Naive thymus-derived CD4-positive, alpha-beta T cell (primary cell): ENCODE measurements at regions not wholly inside any gene's neighbourhood (a gene's known extent, or its start where the extent isn't known, plus 50 kb on each side); places are given as distances from the start of the nearest gene placed in this dataset.

Experiments used
- ATAC-seq: fragments of 150-1000 bp; cut with Tn5 transposase; 2 replicates; pipeline ENCODE4 v1.10.0; 2021; ENCODE audit warnings: mild to moderate bottlenecking, moderate library complexity
- CTCF ChIA-PET: fragments of 350-600 bp; sonication (Branson Sonifier 250); formaldehyde crosslinking; loops from one replicate; lab custom pipeline; 2021; ENCODE audit warnings: antibody characterized with exemption; lab: Charles Lee
- POLR2A ChIA-PET: fragments of 350-600 bp; sonication (Branson Sonifier 250); formaldehyde crosslinking; loops from one replicate; lab custom pipeline; 2021; ENCODE audit warnings: antibody characterized with exemption, inconsistent platforms; lab: Charles Lee
- DNase-seq, 9 donors: peaks; one replicate each; pipeline versions ENCODE4 v3.0.0 to v3.0.0-alpha.2; 2020 to 2022; ENCODE audit warnings: mixed read lengths in 1 of 9
- H3K27ac ChIP-seq: one replicate; pipeline ENCODE4 v1.7.0; 2013; ENCODE audit warnings: mild to moderate bottlenecking, low read depth, low read length, moderate library complexity
- H3K27me3 ChIP-seq, 2 donors: one replicate each; pipeline ENCODE4 v1.7.0; 2013; ENCODE audit warnings: low read length in 2 of 2, mild to moderate bottlenecking in 2 of 2, moderate library complexity in 2 of 2; ENCODE audit not compliant: control insufficient read depth in 2 of 2, insufficient read depth in 2 of 2
- H3K36me3 ChIP-seq, 3 experiments: 1 replicate in 2 of 3; 2 replicates in 1 of 3; pipeline ENCODE4 v1.7.0; 2013; ENCODE audit warnings: low read length in 3 of 3, mild to moderate bottlenecking in 3 of 3, moderate library complexity in 1 of 3; ENCODE audit not compliant: insufficient read depth in 3 of 3, control insufficient read depth in 2 of 3
- H3K4me1 ChIP-seq, 2 donors: one replicate each; pipeline ENCODE4 v1.7.0; 2013; ENCODE audit warnings: low read length in 2 of 2, mild to moderate bottlenecking in 2 of 2, moderate library complexity in 1 of 2; ENCODE audit not compliant: control insufficient read depth in 2 of 2, insufficient read depth in 2 of 2
- H3K4me3 ChIP-seq: 2 replicates; pipeline ENCODE4 v1.7.0; 2013; ENCODE audit warnings: mild to moderate bottlenecking, low read length
- H3K9me3 ChIP-seq, 3 experiments: 1 replicate in 2 of 3; 2 replicates in 1 of 3; pipeline ENCODE4 v1.7.0; 2013; ENCODE audit warnings: low read length in 3 of 3; ENCODE audit not compliant: control insufficient read depth in 2 of 3
- H3K27ac Mint-ChIP-seq, 9 donors: one replicate each; pipeline ENCODE4 v1.8.0; 2020 to 2022; ENCODE audit warnings: mixed read lengths in 9 of 9, mild to moderate bottlenecking in 8 of 9, moderate library complexity in 5 of 9, inconsistent platforms in 2 of 9
- H3K27me3 Mint-ChIP-seq, 5 donors: one replicate each; pipeline ENCODE4 v1.8.0; 2021 to 2022; ENCODE audit warnings: mixed read lengths in 5 of 5, mild to moderate bottlenecking in 1 of 5
- H3K36me3 Mint-ChIP-seq, 5 donors: one replicate each; pipeline ENCODE4 v1.8.0; 2020 to 2022; ENCODE audit warnings: mixed read lengths in 5 of 5, mild to moderate bottlenecking in 3 of 5, inconsistent platforms in 1 of 5
- H3K4me1 Mint-ChIP-seq, 7 donors: one replicate each; pipeline ENCODE4 v1.8.0; 2020 to 2022; ENCODE audit warnings: mixed read lengths in 7 of 7, mild to moderate bottlenecking in 3 of 7, inconsistent platforms in 1 of 7
- H3K4me3 Mint-ChIP-seq, 10 donors: one replicate each; pipeline ENCODE4 v1.8.0; 2020 to 2022; ENCODE audit warnings: mild to moderate bottlenecking in 10 of 10, mixed read lengths in 10 of 10, moderate library complexity in 6 of 10, inconsistent platforms in 2 of 10
- H3K9me3 Mint-ChIP-seq, 11 donors: one replicate each; pipeline ENCODE4 v1.8.0; 2020 to 2022; ENCODE audit warnings: mixed read lengths in 11 of 11, mild to moderate bottlenecking in 4 of 11, inconsistent platforms in 1 of 11, moderate library complexity in 1 of 11
- intact Hi-C, 2 donors: fragments of 100-400 bp; cut with micrococcal nuclease; formaldehyde crosslinking; loops; one replicate each; pipeline ENCODE4 v1.15.1; 2023

GRCh38 chr11:79672786-79673185 is 232.0 kb upstream of the TENM4 start:
- Histone ChIP-seq H3K27ac (no peak overlapping the region), H3K9me3 (no peaks in the 10 kb centered on the region), H3K4me3 (no peak overlapping the region), H3K36me3 (no peaks in the 10 kb centered on the region), H3K4me1 (no peaks in the 10 kb centered on the region), H3K27me3 (no peaks in the 10 kb centered on the region)
- Mint-ChIP-seq H3K9me3 (peaks cover 0 to 12% (median 5%) of the 10 kb centered on the region in 11 donors), H3K27ac (no peak overlapping the region), H3K4me1 (no peaks in the 10 kb centered on the region), H3K27me3 (peaks cover 0 to 2% (median 0%) of the 10 kb centered on the region in 5 donors), H3K4me3 (no peak overlapping the region), H3K36me3 (peaks cover 0 to 4% (median 0%) of the 10 kb centered on the region in 5 donors)
- DNase-seq (no peak), ATAC-seq (no peak)
- intact Hi-C loops, result no loop called here
- ChIA-PET POLR2A (no interaction called here), CTCF (no interaction called here)

- Histone ChIP-seq H3K4me1 (no peaks in the 10 kb centered on the region), H3K27ac (no peak overlapping the region), H3K9me3 (no peaks in the 10 kb centered on the region), H3K27me3 (no peaks in the 10 kb centered on the region), H3K4me3 (no peak overlapping the region), H3K36me3 (no peaks in the 10 kb centered on the region)
- Mint-ChIP-seq H3K9me3 (peaks cover 0 to 11% (median 5%) of the 10 kb centered on the region in 11 donors), H3K27ac (no peak overlapping the region), H3K4me1 (no peaks in the 10 kb centered on the region), H3K27me3 (peaks cover 0 to 5% (median 0%) of the 10 kb centered on the region in 5 donors), H3K4me3 (no peak overlapping the region), H3K36me3 (peaks cover 0 to 4% (median 0%) of the 10 kb centered on the region in 5 donors)
- intact Hi-C loops, result no loop called here
- POLR2A ChIA-PET, result no interaction called here
- CTCF ChIA-PET, result no interaction called here
- no peak for ATAC-seq
- no peak for DNase-seq
These were observed 230.6 kb upstream of the TENM4 start for GRCh38 chr11:79671401-79671800.

- Mint-ChIP-seq H3K36me3 (peaks cover 0 to 4% (median 0%) of the 10 kb centered on the region in 5 donors), H3K27ac (no peak overlapping the region), H3K9me3 (peaks cover 0 to 8% (median 2%) of the 10 kb centered on the region in 11 donors), H3K27me3 (peaks cover 0 to 5% (median 0%) of the 10 kb centered on the region in 5 donors), H3K4me3 (no peak overlapping the region), H3K4me1 (no peaks in the 10 kb centered on the region)
- POLR2A ChIA-PET, result no interaction called here
- Histone ChIP-seq H3K27me3 (no peaks in the 10 kb centered on the region), H3K4me1 (no peaks in the 10 kb centered on the region), H3K36me3 (no peaks in the 10 kb centered on the region), H3K4me3 (no peak overlapping the region), H3K9me3 (no peaks in the 10 kb centered on the region), H3K27ac (no peak overlapping the region)
- DNase-seq (no peak), ATAC-seq (no peak)
- CTCF ChIA-PET, result no interaction called here
- intact Hi-C loops, result no loop called here
These were observed 230.1 kb upstream of the TENM4 start for GRCh38 chr11:79670882-79671281.

GRCh38 chr11:79668575-79668974 is 227.7 kb upstream of the TENM4 start:
- no peaks in the 10 kb centered on the region for H3K4me1 ChIP-seq
- H3K4me3 ChIP-seq, result no peak overlapping the region
- DNase-seq (no peak), ATAC-seq (no peak)
- H3K36me3 Mint-ChIP-seq, result peaks cover 0 to 4% (median 0%) of the 10 kb centered on the region in 5 donors
- no peak overlapping the region for H3K27ac ChIP-seq
- H3K9me3 ChIP-seq, result no peaks in the 10 kb centered on the region
- H3K36me3 ChIP-seq, result no peaks in the 10 kb centered on the region
- no peaks in the 10 kb centered on the region for H3K4me1 Mint-ChIP-seq
- no peak overlapping the region for H3K4me3 Mint-ChIP-seq
- H3K27ac Mint-ChIP-seq, result no peak overlapping the region
- peaks cover 0 to 5% (median 0%) of the 10 kb centered on the region in 5 donors for H3K27me3 Mint-ChIP-seq
- H3K9me3 Mint-ChIP-seq, result peaks cover 0 to 14% (median 2%) of the 10 kb centered on the region in 11 donors
- POLR2A ChIA-PET, result no interaction called here
- H3K27me3 ChIP-seq, result no peaks in the 10 kb centered on the region
- CTCF ChIA-PET, result no interaction called here
- intact Hi-C loops, result no loop called here

GRCh38 chr11:79667380-79667779 is 226.6 kb upstream of the TENM4 start:
- H3K9me3 ChIP-seq, result no peaks in the 10 kb centered on the region
- H3K9me3 Mint-ChIP-seq, result peaks cover 0 to 14% (median 2%) of the 10 kb centered on the region in 11 donors
- no peak for ATAC-seq
- no peak overlapping the region for H3K4me3 Mint-ChIP-seq
- H3K36me3 ChIP-seq, result no peaks in the 10 kb centered on the region
- H3K27me3 Mint-ChIP-seq, result peaks cover 0 to 5% (median 0%) of the 10 kb centered on the region in 5 donors
- H3K27ac Mint-ChIP-seq, result no peak overlapping the region
- no peaks in the 10 kb centered on the region for H3K4me1 Mint-ChIP-seq
- no peaks in the 10 kb centered on the region for H3K4me1 ChIP-seq
- no peak for DNase-seq
- ChIA-PET CTCF (no interaction called here), POLR2A (no interaction called here)
- H3K27ac ChIP-seq, result no peak overlapping the region
- H3K36me3 Mint-ChIP-seq, result peaks cover 0 to 4% (median 0%) of the 10 kb centered on the region in 5 donors
- no peaks in the 10 kb centered on the region for H3K27me3 ChIP-seq
- intact Hi-C loops, result no loop called here
- no peak overlapping the region for H3K4me3 ChIP-seq

GRCh38 chr11:79663017-79663416 is 222.2 kb upstream of the TENM4 start:
- H3K36me3 Mint-ChIP-seq, result no peaks in the 10 kb centered on the region
- Histone ChIP-seq H3K4me1 (no peaks in the 10 kb centered on the region), H3K4me3 (no peak overlapping the region), H3K27ac (no peak overlapping the region), H3K9me3 (no peaks in the 10 kb centered on the region), H3K36me3 (no peaks in the 10 kb centered on the region), H3K27me3 (no peaks in the 10 kb centered on the region)
- ChIA-PET CTCF (no interaction called here), POLR2A (no interaction called here)
- peaks cover 0 to 16% (median 0%) of the 10 kb centered on the region in 11 donors for H3K9me3 Mint-ChIP-seq
- H3K4me3 Mint-ChIP-seq, result no peak overlapping the region
- H3K27ac Mint-ChIP-seq, result no peak overlapping the region
- no peak for ATAC-seq
- H3K27me3 Mint-ChIP-seq, result peaks cover 0 to 5% (median 0%) of the 10 kb centered on the region in 5 donors
- no peaks in the 10 kb centered on the region for H3K4me1 Mint-ChIP-seq
- intact Hi-C loops, result no loop called here
- no peak for DNase-seq

- Histone ChIP-seq H3K27me3 (no peaks in the 10 kb centered on the region), H3K27ac (no peak overlapping the region), H3K4me3 (no peak overlapping the region), H3K36me3 (no peaks in the 10 kb centered on the region), H3K9me3 (no peaks in the 10 kb centered on the region), H3K4me1 (no peaks in the 10 kb centered on the region)
- Mint-ChIP-seq H3K27ac (no peak overlapping the region), H3K9me3 (peaks cover 0 to 16% (median 0%) of the 10 kb centered on the region in 11 donors), H3K4me3 (no peak overlapping the region), H3K36me3 (no peaks in the 10 kb centered on the region), H3K27me3 (peaks cover 0 to 5% (median 0%) of the 10 kb centered on the region in 5 donors), H3K4me1 (no peaks in the 10 kb centered on the region)
- ATAC-seq, result no peak
- POLR2A ChIA-PET, result no interaction called here
- CTCF ChIA-PET, result no interaction called here
- intact Hi-C loops, result no loop called here
- DNase-seq, result no peak
These were observed 220.5 kb upstream of the TENM4 start for GRCh38 chr11:79661373-79661772.
